Endodermal cell (in vitro differentiated cells): ENCODE measurements at regions not wholly inside any gene's neighbourhood (a gene's known extent, or its start where the extent isn't known, plus 50 kb on each side); places are given as distances from the start of the nearest gene placed in this dataset.

Source experiments
- DNase-seq: peaks from one replicate; pipeline ENCODE4 v3.0.0-alpha.2; 2017
- H3K27ac ChIP-seq: 2 replicates; pipeline ENCODE4 v1.5.1; 2013; ENCODE audit warnings: mild to moderate bottlenecking, low read depth, low read length, moderate library complexity
- H3K27me3 ChIP-seq: 2 replicates; pipeline ENCODE4 v1.6.1; 2013; ENCODE audit warnings: mild to moderate bottlenecking, low read length, moderate library complexity; ENCODE audit not compliant: insufficient read depth, control insufficient read depth, poor library complexity, severe bottlenecking
- H3K36me3 ChIP-seq: 2 replicates; pipeline ENCODE4 v1.7.0; 2013; ENCODE audit warnings: mild to moderate bottlenecking, low read length, moderate library complexity; ENCODE audit not compliant: control insufficient read depth, insufficient read depth
- H3K4me1 ChIP-seq: one replicate; pipeline ENCODE4 v1.7.0; 2013; ENCODE audit warnings: low read length; ENCODE audit not compliant: control insufficient read depth, insufficient read depth
- H3K4me3 ChIP-seq: 2 replicates; pipeline ENCODE4 v1.5.1; 2013; ENCODE audit warnings: mild to moderate bottlenecking, low read length, moderate library complexity
- H3K9ac ChIP-seq: 2 replicates; pipeline ENCODE4 v1.6.1; 2013; ENCODE audit warnings: mild to moderate bottlenecking, low read length, moderate library complexity; ENCODE audit not compliant: poor library complexity, severe bottlenecking; ENCODE audit errors: extremely low read depth
- H3K9me3 ChIP-seq: 2 replicates; pipeline ENCODE4 v1.6.1; 2013; ENCODE audit warnings: mild to moderate bottlenecking, low read length, moderate library complexity; ENCODE audit not compliant: control insufficient read depth
- H3K27ac Mint-ChIP-seq: 2 replicates; pipeline ENCODE4 v1.8.0; 2020; ENCODE audit warnings: mixed read lengths
- H3K27me3 Mint-ChIP-seq: 2 replicates; pipeline ENCODE4 v1.8.0; 2021; ENCODE audit warnings: mild to moderate bottlenecking, mixed read lengths; ENCODE audit not compliant: insufficient read depth
- H3K36me3 Mint-ChIP-seq: 2 replicates; pipeline ENCODE4 v1.8.0; 2020; ENCODE audit warnings: low read depth, mixed read lengths
- H3K4me1 Mint-ChIP-seq: 2 replicates; pipeline ENCODE4 v1.8.0; 2020; ENCODE audit warnings: mixed read lengths
- H3K4me3 Mint-ChIP-seq: 2 replicates; pipeline ENCODE4 v1.8.0; 2020; ENCODE audit warnings: mild to moderate bottlenecking, moderate library complexity, mixed read lengths
- H3K9me3 Mint-ChIP-seq: 2 replicates; pipeline ENCODE4 v1.8.0; 2020; ENCODE audit warnings: mild to moderate bottlenecking, mixed read lengths
- WGBS, 2 experiments: methylation state at CpG; one replicate each; pipeline versions ENCODE4 v1.1.5 to v1.1.7; 2013; ENCODE audit warnings: missing lambda C conversion rate in 2 of 2, mixed read lengths in 1 of 2; ENCODE audit not compliant: insufficient coverage in 1 of 2, insufficient read length in 1 of 2; 5-methylcytosine and 5-hydroxymethylcytosine counted together
- TF ChIP-seq, protein P1 (sequence below): fragments of 200-600 bp; sonication (generic); conservative IDR thresholded peaks from 2 replicates; pipeline ENCODE4 v1.5.0; 2021; ENCODE audit warnings: antibody characterized with exemption, mild to moderate bottlenecking

DNA sequence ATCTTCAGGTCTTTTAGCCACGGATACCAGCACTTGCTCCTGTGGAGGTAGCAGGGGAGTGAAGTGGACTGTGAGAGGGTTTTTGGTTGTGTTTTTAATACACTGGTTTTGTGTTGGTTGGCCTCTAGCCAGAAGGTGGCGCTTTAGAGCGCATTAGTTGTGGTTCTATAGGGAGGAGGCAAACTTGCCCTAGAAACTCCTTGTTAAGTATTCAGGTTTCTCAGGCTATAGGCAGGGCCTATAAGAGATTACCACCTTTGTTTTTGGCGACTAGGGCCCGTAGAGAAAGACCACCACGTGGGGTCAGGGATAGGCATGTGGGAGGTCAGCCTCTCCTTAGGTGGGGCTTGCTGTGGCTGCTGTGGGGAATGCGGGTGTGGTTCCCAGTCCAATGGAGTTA, 221.6 kb upstream of the SPANXN4 start:
- Histone ChIP-seq H3K9ac (no peak overlapping the region), H3K9me3 (no peaks in the 10 kb centered on the region), H3K4me1 (no peaks in the 10 kb centered on the region), H3K4me3 (no peak overlapping the region), H3K27me3 (no peaks in the 10 kb centered on the region), H3K36me3 (no peaks in the 10 kb centered on the region), H3K27ac (no peak overlapping the region)
- H3K4me3 Mint-ChIP-seq: no peak overlapping the region
- 74% methylated on average over 7 of the region's 7 CpGs; no CpG with 5 or more reads in 1 of the 2 experiments for WGBS, 2 experiments
- peaks cover 52% of the 10 kb centered on the region for H3K9me3 Mint-ChIP-seq
- TF ChIP-seq, protein P1, sequence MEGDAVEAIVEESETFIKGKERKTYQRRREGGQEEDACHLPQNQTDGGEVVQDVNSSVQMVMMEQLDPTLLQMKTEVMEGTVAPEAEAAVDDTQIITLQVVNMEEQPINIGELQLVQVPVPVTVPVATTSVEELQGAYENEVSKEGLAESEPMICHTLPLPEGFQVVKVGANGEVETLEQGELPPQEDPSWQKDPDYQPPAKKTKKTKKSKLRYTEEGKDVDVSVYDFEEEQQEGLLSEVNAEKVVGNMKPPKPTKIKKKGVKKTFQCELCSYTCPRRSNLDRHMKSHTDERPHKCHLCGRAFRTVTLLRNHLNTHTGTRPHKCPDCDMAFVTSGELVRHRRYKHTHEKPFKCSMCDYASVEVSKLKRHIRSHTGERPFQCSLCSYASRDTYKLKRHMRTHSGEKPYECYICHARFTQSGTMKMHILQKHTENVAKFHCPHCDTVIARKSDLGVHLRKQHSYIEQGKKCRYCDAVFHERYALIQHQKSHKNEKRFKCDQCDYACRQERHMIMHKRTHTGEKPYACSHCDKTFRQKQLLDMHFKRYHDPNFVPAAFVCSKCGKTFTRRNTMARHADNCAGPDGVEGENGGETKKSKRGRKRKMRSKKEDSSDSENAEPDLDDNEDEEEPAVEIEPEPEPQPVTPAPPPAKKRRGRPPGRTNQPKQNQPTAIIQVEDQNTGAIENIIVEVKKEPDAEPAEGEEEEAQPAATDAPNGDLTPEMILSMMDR: peak; percentile 71
- no peaks in the 10 kb centered on the region for H3K36me3 Mint-ChIP-seq
- no peaks in the 10 kb centered on the region for H3K27me3 Mint-ChIP-seq
- H3K4me1 Mint-ChIP-seq: no peaks in the 10 kb centered on the region
- peak overlapping the region; percentile 52 for H3K27ac Mint-ChIP-seq
- peak; percentile 85 for DNase-seq

DNA sequence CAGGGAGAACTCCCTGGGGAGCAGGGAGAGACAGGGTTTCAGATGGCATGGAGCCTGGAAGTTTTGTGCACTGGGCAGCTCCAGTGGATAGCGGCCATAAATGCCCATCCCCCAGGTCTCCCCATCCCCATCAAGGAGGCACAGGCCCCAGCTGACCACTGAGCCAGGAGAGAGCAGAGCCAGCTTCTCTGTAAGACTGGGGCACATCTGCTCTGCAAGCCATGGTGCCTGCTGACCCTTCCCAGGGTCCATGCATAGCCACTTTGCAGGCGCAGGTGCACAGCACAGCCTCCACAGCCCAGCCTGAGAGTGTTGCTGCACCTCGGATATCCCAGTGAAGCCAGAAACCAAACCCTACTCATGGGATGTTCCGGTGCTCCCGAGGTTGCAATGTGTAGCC, 206.3 kb upstream of the SPANXN4 start:
- Mint-ChIP-seq H3K4me3 (no peak overlapping the region), H3K27ac (no peak overlapping the region), H3K36me3 (no peaks in the 10 kb centered on the region), H3K27me3 (no peaks in the 10 kb centered on the region), H3K4me1 (no peaks in the 10 kb centered on the region), H3K9me3 (peaks cover 56% of the 10 kb centered on the region)
- no peak overlapping the region for H3K4me3 ChIP-seq
- no peaks in the 10 kb centered on the region for H3K36me3 ChIP-seq
- TF ChIP-seq, protein P1: no peak
- H3K9ac ChIP-seq: no peak overlapping the region
- no peaks in the 10 kb centered on the region for H3K9me3 ChIP-seq
- WGBS, 2 experiments: 90% methylated on average over 5 of the region's 5 CpGs; no CpG with 5 or more reads in 1 of the 2 experiments
- DNase-seq: no peak
- H3K4me1 ChIP-seq: no peaks in the 10 kb centered on the region
- no peaks in the 10 kb centered on the region for H3K27me3 ChIP-seq
- H3K27ac ChIP-seq: no peak overlapping the region

DNA sequence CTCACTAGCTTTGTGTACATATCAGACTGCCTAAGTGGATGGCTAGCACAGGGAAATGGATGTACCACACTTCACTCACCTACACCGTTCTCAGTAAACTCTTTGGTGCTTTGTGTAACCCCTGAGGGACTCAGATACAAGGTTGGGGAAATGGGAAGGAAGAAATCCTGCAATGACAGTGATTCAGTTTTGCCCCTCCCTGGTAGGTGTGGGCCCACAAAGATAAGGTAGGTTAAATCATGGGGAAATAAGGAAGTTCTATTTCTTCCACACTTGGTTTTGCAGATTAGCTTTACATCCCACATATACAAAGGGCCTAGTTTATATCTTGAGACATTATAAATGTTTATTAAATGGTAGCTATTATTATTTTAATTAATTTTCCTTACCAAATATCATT, 197.6 kb upstream of the SPANXN4 start:
- no peaks in the 10 kb centered on the region for H3K36me3 Mint-ChIP-seq
- H3K27me3 Mint-ChIP-seq: no peaks in the 10 kb centered on the region

More for the DNA sequence above, 197.6 kb upstream of the SPANXN4 start:
- no CpG with 5 or more reads among the region's 1 CpG for WGBS, 2 experiments
- H3K9ac ChIP-seq: no peak overlapping the region
- no peak overlapping the region for H3K27ac ChIP-seq
- peaks cover 27% of the 10 kb centered on the region for H3K9me3 Mint-ChIP-seq
- no peaks in the 10 kb centered on the region for H3K9me3 ChIP-seq
- no peak for DNase-seq
- no peaks in the 10 kb centered on the region for H3K27me3 ChIP-seq
- H3K4me3 Mint-ChIP-seq: no peak overlapping the region
- no peaks in the 10 kb centered on the region for H3K36me3 ChIP-seq
- no peaks in the 10 kb centered on the region for H3K4me1 ChIP-seq
- no peak overlapping the region for H3K4me3 ChIP-seq
- TF ChIP-seq, protein P1: no peak
- no peaks in the 10 kb centered on the region for H3K4me1 Mint-ChIP-seq
- H3K27ac Mint-ChIP-seq: no peak overlapping the region
